HepG2 (cell line): ENCODE measurements at regions not wholly inside any gene's neighbourhood (a gene's known extent, or its start where the extent isn't known, plus 50 kb on each side); places are given as distances from the start of the nearest gene placed in this dataset.

Experiments
- ATAC-seq: fragments of 200-7000 bp; cut with Tn5 transposase; 3 replicates; pipeline ENCODE4 v1.9.1; 2020; ENCODE audit warnings: mild to moderate bottlenecking, moderate library complexity
- BruUV-seq: library from RNA; stranded (reverse); fragments of 400-500 nt; replicated peaks from 2 replicates; lab custom pipeline; 2021; lab: Mats Ljungman, UMichigan
- CTCF ChIA-PET: fragments of 300-600 bp; formaldehyde crosslinking; extraction: SDS; loops from one replicate; lab custom pipeline; 2021; ENCODE audit warnings: low total read pairs, inconsistent platforms, low intra/inter-chr PET ratio; lab: Yijun Ruan, JAX
- POLR2A ChIA-PET: fragments of 350-600 bp; sonication (Branson Sonifier 250); formaldehyde crosslinking; loops from one replicate; lab custom pipeline; 2020; ENCODE audit warnings: antibody characterized with exemption, inconsistent platforms; lab: Yijun Ruan, JAX
- DNase-seq: peaks from one replicate; pipeline ENCODE4 v3.0.0-alpha.2; 2015; ENCODE audit warnings: low spot score
- FAIRE-seq: peaks from 3 replicates; lab custom pipeline; 2011; peaks lifted over from hg19 to GRCh38; lab: Jason Lieb, UNC
- H2AFZ ChIP-seq: one replicate; pipeline ENCODE4 v1.6.1; 2011; ENCODE audit warnings: low read length, inconsistent platforms
- H3K27ac ChIP-seq: fragments of 300-600 bp; 3 replicates; pipeline ENCODE4 v1.8.0; 2011; ENCODE audit warnings: mixed run types, mild to moderate bottlenecking, mixed read lengths, low read length, inconsistent platforms; ENCODE audit not compliant: insufficient read depth; ENCODE audit errors: extremely low read length
- H3K27me3 ChIP-seq, 2 experiments: fragments of 200-600 bp in 1 of 2; 2 replicates in 1 of 2; 3 replicates in 1 of 2; pipeline versions ENCODE4 v1.6.0 to v1.8.0; 2011; ENCODE audit warnings: low read length in 2 of 2, mild to moderate bottlenecking in 2 of 2, moderate library complexity in 2 of 2, inconsistent platforms in 1 of 2; ENCODE audit not compliant: insufficient read depth in 2 of 2, control insufficient read depth in 1 of 2
- H3K36me3 ChIP-seq, 2 experiments: fragments of 200-600 bp in 1 of 2; replicated peaks in 1 of 2; 2 replicates in 1 of 2; 3 replicates in 1 of 2; pipeline versions ENCODE4 v1.5.1 to v1.8.0; 2011; ENCODE audit warnings: low read length in 2 of 2, inconsistent platforms in 1 of 2; ENCODE audit not compliant: insufficient read depth in 2 of 2, control insufficient read depth in 1 of 2
- H3K4me1 ChIP-seq: 2 replicates; pipeline ENCODE4 v1.5.1; 2012; ENCODE audit warnings: low read length, inconsistent platforms; ENCODE audit not compliant: insufficient read depth
- H3K4me2 ChIP-seq: 2 replicates; pipeline ENCODE4 v1.6.0; 2011; ENCODE audit warnings: low read depth, low read length, inconsistent platforms
- H3K4me3 ChIP-seq, 3 experiments: fragments of 200-600 bp in 1 of 3; sonication (generic), shearing (Covaris generic) in 1 of 3; replicated peaks in 1 of 3; 2 replicates each; pipeline ENCODE4 v1.5.1; 2011 to 2016; ENCODE audit warnings: low read length in 3 of 3, inconsistent platforms in 2 of 3, low read depth in 2 of 3, mild to moderate bottlenecking in 2 of 3, control low read depth in 1 of 3, mixed read lengths in 1 of 3; ENCODE audit not compliant: insufficient read depth in 1 of 3
- H3K79me2 ChIP-seq: one replicate; pipeline ENCODE4 v1.6.1; 2011; ENCODE audit warnings: low read length, inconsistent platforms; ENCODE audit not compliant: insufficient read depth
- H3K9ac ChIP-seq: 2 replicates; pipeline ENCODE4 v1.6.0; 2011; ENCODE audit warnings: mild to moderate bottlenecking, low read depth, low read length, inconsistent platforms; ENCODE audit not compliant: insufficient read depth
- H3K9me3 ChIP-seq: 2 replicates; pipeline ENCODE4 v1.5.1; 2012; ENCODE audit warnings: mild to moderate bottlenecking, low read length
- H4K20me1 ChIP-seq: 2 replicates; pipeline ENCODE4 v1.6.0; 2011; ENCODE audit warnings: inconsistent platforms, mild to moderate bottlenecking, low read length, moderate library complexity; ENCODE audit not compliant: insufficient read depth
- EED ChIP-seq: sonication (generic); formaldehyde crosslinking; IDR thresholded peaks from 2 replicates; pipeline ENCODE4 v1.5.0; 2020; ENCODE audit warnings: mild to moderate bottlenecking, missing genetic modification reagents
- MAFG ChIP-seq: sonication (generic); formaldehyde crosslinking; IDR thresholded peaks from 2 replicates; pipeline ENCODE4 v1.5.1; 2020; ENCODE audit warnings: mild to moderate bottlenecking, missing genetic modification reagents
- NCOR1 ChIP-seq: fragments of 200-600 bp; sonication (generic); IDR thresholded peaks from 2 replicates; pipeline ENCODE4 v1.7.0; 2017; ENCODE audit warnings: antibody characterized with exemption, low read length, borderline replicate concordance
- NR2C2 ChIP-seq: sonication (generic); formaldehyde crosslinking; IDR thresholded peaks from 2 replicates; pipeline ENCODE4 v1.4.0; 2020; ENCODE audit warnings: missing genetic modification reagents, mild to moderate bottlenecking, moderate library complexity, borderline replicate concordance
- TBX2 ChIP-seq: sonication (generic); formaldehyde crosslinking; IDR thresholded peaks from 2 replicates; pipeline ENCODE4 v1.5.0; 2020; ENCODE audit warnings: missing genetic modification reagents, mild to moderate bottlenecking, borderline replicate concordance
- ZNF274 ChIP-seq: sonication (generic); formaldehyde crosslinking; IDR thresholded peaks from 2 replicates; pipeline ENCODE4 v1.5.1; 2020; ENCODE audit warnings: mild to moderate bottlenecking, missing genetic modification reagents
- ZNF496 ChIP-seq: sonication (generic); formaldehyde crosslinking; IDR thresholded peaks from 2 replicates; pipeline ENCODE4 v1.8.1; 2023; ENCODE audit warnings: mild to moderate bottlenecking, moderate library complexity, missing genetic modification reagents; ENCODE audit not compliant: insufficient replicate concordance
- ZNF703 ChIP-seq: sonication (generic); formaldehyde crosslinking; IDR thresholded peaks from 2 replicates; pipeline ENCODE4 v1.5.1; 2020; ENCODE audit warnings: missing genetic modification reagents, mild to moderate bottlenecking, moderate library complexity, borderline replicate concordance
- ZNF83 ChIP-seq: sonication (generic); formaldehyde crosslinking; IDR thresholded peaks from 2 replicates; pipeline ENCODE4 v1.4.0; 2020; ENCODE audit warnings: missing genetic modification reagents, mild to moderate bottlenecking, borderline replicate concordance
- WGBS: methylation state at CpG from one replicate; pipeline ENCODE4 v1.1.6; 2017; ENCODE audit warnings: low lambda C conversion rate; 5-methylcytosine and 5-hydroxymethylcytosine counted together
- in situ Hi-C: cut with HindIII; loops from 2 replicates; pipeline ENCODE4 v1.10.0; 2017; ENCODE audit warnings: low pct_unique_long_range_greater_than_20kb; ENCODE audit not compliant: extremely low pct_ligation_motif_present
- intact Hi-C: fragments of 100-400 bp; cut with micrococcal nuclease; formaldehyde crosslinking; loops from one replicate; pipeline ENCODE4 v1.10.0; 2022; ENCODE audit not compliant: unreplicated experiment
- TF ChIP-seq, protein P1 (sequence below): sonication (generic); formaldehyde crosslinking; IDR thresholded peaks from 2 replicates; pipeline ENCODE4 v1.8.1; 2023; ENCODE audit warnings: mild to moderate bottlenecking, moderate library complexity, missing genetic modification reagents
- TF ChIP-seq, protein P2 (sequence below): sonication (generic); formaldehyde crosslinking; IDR thresholded peaks from 2 replicates; pipeline ENCODE4 v1.4.0; 2020; ENCODE audit warnings: mild to moderate bottlenecking, missing genetic modification reagents, borderline replicate concordance
- TF ChIP-seq, protein P3 (sequence below): IDR thresholded peaks from 2 replicates; pipeline ENCODE4 v1.4.0; 2020; ENCODE audit warnings: mild to moderate bottlenecking, missing genetic modification reagents
- TF ChIP-seq, protein P4 (sequence below): IDR thresholded peaks from 2 replicates; pipeline ENCODE4 v1.6.1; 2012; ENCODE audit warnings: inconsistent platforms

DNA sequence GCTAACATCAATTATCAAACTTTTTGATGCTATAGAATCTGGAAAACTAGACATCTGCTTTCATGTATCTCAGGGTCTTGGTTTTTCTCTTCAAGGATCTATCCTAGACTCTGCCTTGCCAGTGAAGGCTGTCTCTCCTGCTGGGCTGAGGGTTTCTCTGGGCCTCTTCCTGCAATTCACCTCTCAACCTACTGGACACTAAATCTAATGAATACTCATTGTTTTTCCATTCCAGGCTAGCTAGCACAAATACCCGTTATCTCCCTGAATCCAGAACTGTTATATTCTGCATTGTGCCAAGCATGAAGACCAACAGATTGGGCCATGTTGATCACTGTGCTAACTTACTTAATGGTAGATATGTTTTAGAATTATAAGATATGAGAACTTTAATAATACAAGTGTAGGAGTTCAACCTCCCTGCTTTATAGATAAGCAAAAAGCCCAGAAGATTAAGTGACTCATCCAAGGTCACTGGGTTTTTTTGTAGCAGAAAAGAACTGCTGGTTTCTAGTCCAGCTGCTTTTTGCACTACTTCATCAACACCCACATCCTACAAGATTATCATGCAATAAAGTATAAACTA is 56.5 kb upstream of the RNF38 start:
- 0 out of 2 replicates have a peak, but pooled peaks cover 2% of the 10 kb centered on the region for H4K20me1 ChIP-seq
- intact Hi-C loops (no loop called here), in situ Hi-C loops (no loop called here)
- H3K79me2 ChIP-seq, result peaks cover 9% of the 10 kb centered on the region
- peaks cover 27% of the 10 kb centered on the region for H3K4me1 ChIP-seq
- H3K4me3 ChIP-seq, result no peak overlapping the region
- no peaks in the 10 kb centered on the region for H3K27me3 ChIP-seq
- H2AFZ ChIP-seq, result no peak overlapping the region
- ChIA-PET POLR2A (interaction anchor here (0.7 to 1.8 kb wide), 2 partner anchors 26 to 31 kb away, joined by 3 to 6 read pairs; no protein-coding TSS in a partner anchor), CTCF (no interaction called here)
- DNase-seq (no peak), FAIRE-seq (no peak), ATAC-seq (no peak)
- WGBS, result 83% methylated on average over 1 of the region's 1 CpG
- no TSS peak for BruUV-seq
- no peaks in the 10 kb centered on the region for H3K9me3 ChIP-seq
- H3K4me2 ChIP-seq, result no peak overlapping the region
- H3K9ac ChIP-seq, result no peak overlapping the region
- H3K36me3 ChIP-seq, result no peaks in the 10 kb centered on the region; a peak in 1 of 5 replicates
- H3K27ac ChIP-seq, result no peak overlapping the region
- TF ChIP-seq ZNF703 (CRISPR knock-in tag) (no peak), NCOR1 (no peak), ZNF83 (CRISPR knock-in tag) (no peak), NR2C2 (no peak), ZNF274 (CRISPR knock-in tag) (no peak), TBX2 (CRISPR knock-in tag) (no peak), ZNF496 (CRISPR knock-in tag) (no peak), EED (CRISPR knock-in tag) (no peak), MAFG (CRISPR knock-in tag) (no peak)
- TF ChIP-seq, protein P1, sequence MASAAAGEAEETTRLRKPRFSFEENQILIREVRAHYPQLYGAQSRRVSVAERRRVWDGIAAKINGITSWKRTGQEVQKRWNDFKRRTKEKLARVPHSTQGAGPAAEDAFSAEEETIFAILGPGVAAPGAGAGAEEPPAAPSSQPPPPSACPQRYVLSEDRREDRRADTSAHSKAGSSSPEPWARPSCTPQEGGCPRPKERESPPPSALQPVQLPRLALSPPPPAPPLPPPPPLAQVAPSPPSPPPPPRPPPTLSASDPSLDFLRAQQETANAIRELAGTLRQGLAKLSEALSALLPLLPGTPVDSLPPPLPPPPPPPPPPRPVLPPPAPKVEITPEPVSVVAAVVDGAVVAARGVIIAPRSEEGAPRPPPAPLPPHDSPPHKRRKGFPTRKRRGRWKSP (CRISPR knock-in tag), result no peak
- TF ChIP-seq, protein P2, sequence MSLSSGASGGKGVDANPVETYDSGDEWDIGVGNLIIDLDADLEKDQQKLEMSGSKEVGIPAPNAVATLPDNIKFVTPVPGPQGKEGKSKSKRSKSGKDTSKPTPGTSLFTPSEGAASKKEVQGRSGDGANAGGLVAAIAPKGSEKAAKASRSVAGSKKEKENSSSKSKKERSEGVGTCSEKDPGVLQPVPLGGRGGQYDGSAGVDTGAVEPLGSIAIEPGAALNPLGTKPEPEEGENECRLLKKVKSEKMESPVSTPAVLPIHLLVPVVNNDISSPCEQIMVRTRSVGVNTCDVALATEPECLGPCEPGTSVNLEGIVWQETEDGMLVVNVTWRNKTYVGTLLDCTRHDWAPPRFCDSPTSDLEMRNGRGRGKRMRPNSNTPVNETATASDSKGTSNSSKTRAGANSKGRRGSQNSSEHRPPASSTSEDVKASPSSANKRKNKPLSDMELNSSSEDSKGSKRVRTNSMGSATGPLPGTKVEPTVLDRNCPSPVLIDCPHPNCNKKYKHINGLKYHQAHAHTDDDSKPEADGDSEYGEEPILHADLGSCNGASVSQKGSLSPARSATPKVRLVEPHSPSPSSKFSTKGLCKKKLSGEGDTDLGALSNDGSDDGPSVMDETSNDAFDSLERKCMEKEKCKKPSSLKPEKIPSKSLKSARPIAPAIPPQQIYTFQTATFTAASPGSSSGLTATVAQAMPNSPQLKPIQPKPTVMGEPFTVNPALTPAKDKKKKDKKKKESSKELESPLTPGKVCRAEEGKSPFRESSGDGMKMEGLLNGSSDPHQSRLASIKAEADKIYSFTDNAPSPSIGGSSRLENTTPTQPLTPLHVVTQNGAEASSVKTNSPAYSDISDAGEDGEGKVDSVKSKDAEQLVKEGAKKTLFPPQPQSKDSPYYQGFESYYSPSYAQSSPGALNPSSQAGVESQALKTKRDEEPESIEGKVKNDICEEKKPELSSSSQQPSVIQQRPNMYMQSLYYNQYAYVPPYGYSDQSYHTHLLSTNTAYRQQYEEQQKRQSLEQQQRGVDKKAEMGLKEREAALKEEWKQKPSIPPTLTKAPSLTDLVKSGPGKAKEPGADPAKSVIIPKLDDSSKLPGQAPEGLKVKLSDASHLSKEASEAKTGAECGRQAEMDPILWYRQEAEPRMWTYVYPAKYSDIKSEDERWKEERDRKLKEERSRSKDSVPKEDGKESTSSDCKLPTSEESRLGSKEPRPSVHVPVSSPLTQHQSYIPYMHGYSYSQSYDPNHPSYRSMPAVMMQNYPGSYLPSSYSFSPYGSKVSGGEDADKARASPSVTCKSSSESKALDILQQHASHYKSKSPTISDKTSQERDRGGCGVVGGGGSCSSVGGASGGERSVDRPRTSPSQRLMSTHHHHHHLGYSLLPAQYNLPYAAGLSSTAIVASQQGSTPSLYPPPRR, result no peak
- TF ChIP-seq, protein P3, sequence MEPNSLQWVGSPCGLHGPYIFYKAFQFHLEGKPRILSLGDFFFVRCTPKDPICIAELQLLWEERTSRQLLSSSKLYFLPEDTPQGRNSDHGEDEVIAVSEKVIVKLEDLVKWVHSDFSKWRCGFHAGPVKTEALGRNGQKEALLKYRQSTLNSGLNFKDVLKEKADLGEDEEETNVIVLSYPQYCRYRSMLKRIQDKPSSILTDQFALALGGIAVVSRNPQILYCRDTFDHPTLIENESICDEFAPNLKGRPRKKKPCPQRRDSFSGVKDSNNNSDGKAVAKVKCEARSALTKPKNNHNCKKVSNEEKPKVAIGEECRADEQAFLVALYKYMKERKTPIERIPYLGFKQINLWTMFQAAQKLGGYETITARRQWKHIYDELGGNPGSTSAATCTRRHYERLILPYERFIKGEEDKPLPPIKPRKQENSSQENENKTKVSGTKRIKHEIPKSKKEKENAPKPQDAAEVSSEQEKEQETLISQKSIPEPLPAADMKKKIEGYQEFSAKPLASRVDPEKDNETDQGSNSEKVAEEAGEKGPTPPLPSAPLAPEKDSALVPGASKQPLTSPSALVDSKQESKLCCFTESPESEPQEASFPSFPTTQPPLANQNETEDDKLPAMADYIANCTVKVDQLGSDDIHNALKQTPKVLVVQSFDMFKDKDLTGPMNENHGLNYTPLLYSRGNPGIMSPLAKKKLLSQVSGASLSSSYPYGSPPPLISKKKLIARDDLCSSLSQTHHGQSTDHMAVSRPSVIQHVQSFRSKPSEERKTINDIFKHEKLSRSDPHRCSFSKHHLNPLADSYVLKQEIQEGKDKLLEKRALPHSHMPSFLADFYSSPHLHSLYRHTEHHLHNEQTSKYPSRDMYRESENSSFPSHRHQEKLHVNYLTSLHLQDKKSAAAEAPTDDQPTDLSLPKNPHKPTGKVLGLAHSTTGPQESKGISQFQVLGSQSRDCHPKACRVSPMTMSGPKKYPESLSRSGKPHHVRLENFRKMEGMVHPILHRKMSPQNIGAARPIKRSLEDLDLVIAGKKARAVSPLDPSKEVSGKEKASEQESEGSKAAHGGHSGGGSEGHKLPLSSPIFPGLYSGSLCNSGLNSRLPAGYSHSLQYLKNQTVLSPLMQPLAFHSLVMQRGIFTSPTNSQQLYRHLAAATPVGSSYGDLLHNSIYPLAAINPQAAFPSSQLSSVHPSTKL (CRISPR knock-in tag), result no peak
- TF ChIP-seq, protein P4, sequence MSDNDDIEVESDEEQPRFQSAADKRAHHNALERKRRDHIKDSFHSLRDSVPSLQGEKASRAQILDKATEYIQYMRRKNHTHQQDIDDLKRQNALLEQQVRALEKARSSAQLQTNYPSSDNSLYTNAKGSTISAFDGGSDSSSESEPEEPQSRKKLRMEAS, result no peak
